Heart left ventricle (tissue), 16 donors: ENCODE measurements at regions not wholly inside any gene's neighbourhood (a gene's known extent, or its start where the extent isn't known, plus 50 kb on each side); places are given as distances from the start of the nearest gene placed in this dataset.
A peak's percentile ranks its signal among the peaks of the same experiment; 100 is the strongest.

Experiments
- ATAC-seq, 4 donors: fragments of 200-7000 bp; cut with Tn5 transposase; one replicate each; pipeline ENCODE4 v1.9.1; 2020 to 2022; ENCODE audit warnings: moderate library complexity in 4 of 4, mild to moderate bottlenecking in 3 of 4, moderate number of reproducible peaks in 1 of 4
- DNase-seq, 5 donors: peaks; one replicate each; pipeline ENCODE4 v3.0.0-alpha.2; 2020
- H3K27ac ChIP-seq, 12 donors: fragments of 200-600 bp; sonication (generic) in 4 of 12; one replicate each; pipeline versions ENCODE4 v1.5.0 to v1.8.0; 2016 to 2022; ENCODE audit warnings: mild to moderate bottlenecking in 2 of 12
- H3K27me3 ChIP-seq, 9 donors: fragments of 200-600 bp; sonication (generic) in 2 of 9; one replicate each; pipeline versions ENCODE4 v1.5.1 to v1.8.0; 2016 to 2022; ENCODE audit warnings: mild to moderate bottlenecking in 3 of 9
- H3K36me3 ChIP-seq, 9 donors: fragments of 200-600 bp; sonication (generic) in 2 of 9; one replicate each; pipeline versions ENCODE4 v1.5.0 to v1.8.0; 2018 to 2022; ENCODE audit warnings: mild to moderate bottlenecking in 2 of 9
- H3K4me1 ChIP-seq, 12 donors: fragments of 200-600 bp; sonication (generic) in 4 of 12; one replicate each; pipeline versions ENCODE4 v1.5.0 to v1.8.0; 2016 to 2022; ENCODE audit warnings: mild to moderate bottlenecking in 3 of 12
- H3K4me3 ChIP-seq, 12 donors: fragments of 200-600 bp; sonication (generic) in 4 of 12; one replicate each; pipeline versions ENCODE4 v1.5.0 to v1.8.0; 2017 to 2022; ENCODE audit warnings: mild to moderate bottlenecking in 9 of 12, moderate library complexity in 4 of 12
- H3K9me3 ChIP-seq, 12 donors: fragments of 200-600 bp; sonication (generic) in 4 of 12; one replicate each; pipeline versions ENCODE4 v1.5.0 to v1.8.0; 2016 to 2022; ENCODE audit warnings: mild to moderate bottlenecking in 1 of 12
- POLR2A ChIP-seq, 2 donors: fragments of 450-650 bp; IDR thresholded peaks; one replicate each; pipeline ENCODE4 v1.6.1; 2017; ENCODE audit warnings: antibody characterized with exemption in 2 of 2, mild to moderate bottlenecking in 2 of 2, moderate library complexity in 2 of 2
- WGBS, 4 donors: extraction: QIAGEN DNeasy Blood & Tissue Kit in 2 of 4; methylation state at CpG; one replicate each; pipeline versions ENCODE4 v1.1.5 to v1.1.7; 2013 to 2018; 5-methylcytosine and 5-hydroxymethylcytosine counted together
- intact Hi-C, 10 donors: fragments of 100-400 bp; cut with DNase I; formaldehyde crosslinking; loops; one replicate each; pipeline versions ENCODE4 v1.11.1 to v1.14.2; 2022
- TF ChIP-seq, protein P1 (sequence below), 12 donors: fragments of 200-600 bp; sonication (generic) in 4 of 12; IDR thresholded peaks; one replicate each; pipeline versions ENCODE4 v1.5.0 to v1.8.0; 2018 to 2022; ENCODE audit warnings: antibody characterized with exemption in 12 of 12, mild to moderate bottlenecking in 5 of 12
- donor health status: ischemic (EF 13 %, LVEDD 7.1; RV severe dilation, severe dysfunction).
- donor health status: healthy with polysubstance abuse.
- donor health status: DM: no; HTN: yes; CAD: no.
- donor health status: DM: no; HTN: no; CAD: no.
- donor health status: ischemic (EF 25% LVEDD 6.9; RV normal size, moderate dysfunction).
- donor health status: ischemic (EF 25% LVEDD 5.7; RV mildly dilated, moderate dysfunction).
- donor health status: healthy.
- donor health status: DM: yes; HTN: yes; CAD: no.
- donor health status: ischemic (EF 35%, LVEDD 5.7; RV mildly dilated, moderate dysfunction).
- donor health status: nonischemic (EF 11% LVEDD 7.7; RV severe dilation, severe dysfunction).
- donor health status: DM: yes; HTN: yes; CAD: no.
- donor health status: PGD.
- donor health status: ischemic (EF 29% LVEDD 5.4; RV normal size, mild dysfunction).
- donor health status: nonischemic (EF 23%, LVEDD 6.1; RV moderate dilation, normal function).

GRCh38 chr2:176650838-176651555 lies 381.8 kb downstream of the MTX2 start:
- Histone ChIP-seq H3K9me3 (no peaks in the 10 kb centered on the region), H3K27ac (no peak overlapping the region), H3K36me3 (no peaks in the 10 kb centered on the region), H3K4me3 (no peak overlapping the region), H3K27me3 (peaks cover 0 to 52% (median 12%) of the 10 kb centered on the region in 9 donors), H3K4me1 (peaks cover 0 to 8% (median 0%) of the 10 kb centered on the region in 12 donors)
- intact Hi-C loops, result loop anchor here in 9 of 10 donors (5.0 to 10.0 kb wide), 6 partner anchors 161 to 524 kb away; partner anchors contain the start of gene HOXD8 (in 3 of the 9)
- no peak for DNase-seq
- 89 to 94% (median 92%) methylated on average over 13 of the region's 13 CpGs for WGBS, 4 donors
- no peak for ATAC-seq
- TF ChIP-seq, protein P1, sequence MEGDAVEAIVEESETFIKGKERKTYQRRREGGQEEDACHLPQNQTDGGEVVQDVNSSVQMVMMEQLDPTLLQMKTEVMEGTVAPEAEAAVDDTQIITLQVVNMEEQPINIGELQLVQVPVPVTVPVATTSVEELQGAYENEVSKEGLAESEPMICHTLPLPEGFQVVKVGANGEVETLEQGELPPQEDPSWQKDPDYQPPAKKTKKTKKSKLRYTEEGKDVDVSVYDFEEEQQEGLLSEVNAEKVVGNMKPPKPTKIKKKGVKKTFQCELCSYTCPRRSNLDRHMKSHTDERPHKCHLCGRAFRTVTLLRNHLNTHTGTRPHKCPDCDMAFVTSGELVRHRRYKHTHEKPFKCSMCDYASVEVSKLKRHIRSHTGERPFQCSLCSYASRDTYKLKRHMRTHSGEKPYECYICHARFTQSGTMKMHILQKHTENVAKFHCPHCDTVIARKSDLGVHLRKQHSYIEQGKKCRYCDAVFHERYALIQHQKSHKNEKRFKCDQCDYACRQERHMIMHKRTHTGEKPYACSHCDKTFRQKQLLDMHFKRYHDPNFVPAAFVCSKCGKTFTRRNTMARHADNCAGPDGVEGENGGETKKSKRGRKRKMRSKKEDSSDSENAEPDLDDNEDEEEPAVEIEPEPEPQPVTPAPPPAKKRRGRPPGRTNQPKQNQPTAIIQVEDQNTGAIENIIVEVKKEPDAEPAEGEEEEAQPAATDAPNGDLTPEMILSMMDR (IDR thresholded peaks at IDR 0.05), result no peak
- no peak for TF ChIP-seq POLR2A (IDR thresholded peaks at IDR 0.05)

GRCh38 chr2:176652300-176653182 lies 383.3 kb downstream of the MTX2 start:
- Histone ChIP-seq H3K9me3 (no peaks in the 10 kb centered on the region), H3K36me3 (no peaks in the 10 kb centered on the region), H3K27me3 (peaks cover 0 to 39% (median 6%) of the 10 kb centered on the region in 9 donors), H3K4me3 (no peak overlapping the region), H3K27ac (no peak overlapping the region), H3K4me1 (peaks cover 0 to 8% (median 0%) of the 10 kb centered on the region in 12 donors)
- WGBS, 4 donors, result 46 to 58% (median 57%) methylated on average over 9 of the region's 9 CpGs
- peak in 1 of 4 donors; percentile 61 for ATAC-seq
- DNase-seq, result peak in 1 of 5 donors; percentile 21
- intact Hi-C loops, result loop anchor here (2.0 to 10.0 kb wide), 7 partner anchors 160 to 525 kb away; partner anchors contain the start of gene HOXD8 (in 3 of the 10)
- TF ChIP-seq POLR2A (IDR thresholded peaks at IDR 0.05), result no peak
- TF ChIP-seq, protein P1 (IDR thresholded peaks at IDR 0.05), result peak; percentile 58 to 83 (median 78)

- intact Hi-C loops, result loop anchor here (1.0 to 10.0 kb wide), 8 partner anchors 159 to 526 kb away; partner anchors contain the start of gene HOXD8 (in 3 of the 10)
- TF ChIP-seq POLR2A (IDR thresholded peaks at IDR 0.05), result no peak
- TF ChIP-seq, protein P1 (IDR thresholded peaks at IDR 0.05), result peak; percentile 31 to 74 (median 62)
- Histone ChIP-seq H3K36me3 (no peaks in the 10 kb centered on the region), H3K9me3 (no peaks in the 10 kb centered on the region), H3K27me3 (peaks cover 0 to 29% (median 3%) of the 10 kb centered on the region in 9 donors), H3K4me1 (peaks cover 0 to 8% (median 0%) of the 10 kb centered on the region in 12 donors), H3K27ac (no peak overlapping the region), H3K4me3 (no peak overlapping the region)
- ATAC-seq (peak; percentile 58 to 93 (median 84)), DNase-seq (peak; percentile 27 to 68 (median 49))
- 23 to 32% (median 26%) methylated on average over 10 of the region's 10 CpGs for WGBS, 4 donors
These were observed 384.5 kb downstream of the MTX2 start for GRCh38 chr2:176653479-176654443.
